GM18519 (cell line): ENCODE measurements at regions not wholly inside any gene's neighbourhood (a gene's known extent, or its start where the extent isn't known, plus 50 kb on each side); places are given as distances from the start of the nearest gene placed in this dataset.
"Not testable (repeated sequence)": the region's sequence is repeated elsewhere in the genome, so short reads cannot be mapped to it uniquely, and the experiment has no call there.

Experiments used
- ATAC-seq: cut with Tn5 transposase; IDR thresholded peaks from one replicate; pipeline ENCODE4 v1.9.1; 2021; ENCODE audit warnings: mild to moderate bottlenecking, moderate library complexity; ENCODE audit not compliant: unreplicated experiment, low FRiP score

GRCh38 chr3:104397713-104398112 is 969.0 kb upstream of the ALCAM start:
- ATAC-seq, result no peak

- ATAC-seq, result no peak
These were observed 963.8 kb upstream of the ALCAM start for GRCh38 chr3:104402902-104403301.

DNA sequence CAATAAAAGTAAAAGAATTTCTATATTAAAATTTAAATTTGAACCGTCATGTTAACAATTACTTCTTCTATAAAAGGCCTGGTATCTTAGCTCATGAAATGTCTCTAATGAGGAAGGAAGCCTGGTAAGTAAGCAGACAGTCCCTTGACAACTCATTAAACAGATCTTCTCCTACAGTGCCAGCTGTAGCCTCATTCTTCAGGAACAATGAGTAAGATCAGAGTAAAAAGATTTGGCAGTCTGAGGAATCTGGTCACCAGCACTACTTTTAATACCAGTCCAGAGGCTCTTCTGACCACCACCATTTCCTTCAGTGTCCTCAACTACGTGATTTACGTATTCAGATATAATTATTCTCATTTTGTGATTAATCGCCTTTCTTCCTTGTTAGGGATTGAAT is 955.0 kb upstream of the ALCAM start:
- ATAC-seq, result no peak

- no peak for ATAC-seq
These were observed 953.8 kb upstream of the ALCAM start for GRCh38 chr3:104412608-104413580.

DNA sequence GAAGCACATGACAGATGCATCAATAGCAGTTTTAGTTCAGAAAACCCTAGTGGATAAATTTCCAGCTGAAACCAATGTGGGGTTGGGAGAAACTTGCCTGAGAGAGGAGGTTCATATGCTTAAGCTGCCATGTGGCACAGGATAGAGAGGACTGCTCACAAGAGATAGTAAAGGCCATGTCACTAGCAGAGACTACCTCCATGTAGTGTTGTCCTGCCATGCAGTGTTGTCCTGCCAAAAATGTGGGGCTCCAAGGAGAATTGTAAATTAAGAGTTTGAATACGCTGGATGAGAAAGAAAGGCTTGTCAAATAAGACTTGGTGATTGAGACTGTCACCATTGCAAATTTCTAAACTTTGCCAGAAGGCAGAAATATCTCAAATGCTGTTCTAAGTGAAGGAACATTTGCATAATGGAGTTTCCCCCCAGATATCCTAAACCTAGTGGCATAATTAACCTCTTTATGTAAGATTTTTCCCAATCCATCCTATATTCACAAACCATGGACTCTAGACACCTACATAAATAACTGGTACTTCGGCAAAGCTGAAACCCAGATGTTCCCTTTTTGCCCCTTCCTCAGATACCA is 938.3 kb upstream of the ALCAM start:
- ATAC-seq, result no peak

- no peak for ATAC-seq
These were observed 937.0 kb upstream of the ALCAM start for GRCh38 chr3:104429727-104430126.

DNA sequence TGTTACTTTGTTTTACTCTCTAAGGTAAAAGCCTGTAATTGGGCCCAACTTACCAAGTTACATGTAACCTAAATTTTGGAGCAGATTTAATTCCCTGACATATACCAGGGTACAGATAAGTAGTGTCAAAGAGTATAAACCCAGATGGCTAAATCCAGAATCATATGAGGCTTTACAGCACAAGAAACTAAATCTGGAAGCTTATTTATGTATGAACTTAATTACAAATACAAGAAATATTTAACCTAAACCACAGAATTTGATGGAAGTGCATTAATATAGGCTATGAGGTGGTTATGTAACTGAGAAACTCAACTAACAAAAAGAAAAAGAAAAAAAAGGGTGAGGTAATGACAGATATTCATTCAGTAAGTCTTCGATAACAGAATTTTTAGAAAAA is 930.2 kb upstream of the ALCAM start:
- no peak for ATAC-seq

DNA sequence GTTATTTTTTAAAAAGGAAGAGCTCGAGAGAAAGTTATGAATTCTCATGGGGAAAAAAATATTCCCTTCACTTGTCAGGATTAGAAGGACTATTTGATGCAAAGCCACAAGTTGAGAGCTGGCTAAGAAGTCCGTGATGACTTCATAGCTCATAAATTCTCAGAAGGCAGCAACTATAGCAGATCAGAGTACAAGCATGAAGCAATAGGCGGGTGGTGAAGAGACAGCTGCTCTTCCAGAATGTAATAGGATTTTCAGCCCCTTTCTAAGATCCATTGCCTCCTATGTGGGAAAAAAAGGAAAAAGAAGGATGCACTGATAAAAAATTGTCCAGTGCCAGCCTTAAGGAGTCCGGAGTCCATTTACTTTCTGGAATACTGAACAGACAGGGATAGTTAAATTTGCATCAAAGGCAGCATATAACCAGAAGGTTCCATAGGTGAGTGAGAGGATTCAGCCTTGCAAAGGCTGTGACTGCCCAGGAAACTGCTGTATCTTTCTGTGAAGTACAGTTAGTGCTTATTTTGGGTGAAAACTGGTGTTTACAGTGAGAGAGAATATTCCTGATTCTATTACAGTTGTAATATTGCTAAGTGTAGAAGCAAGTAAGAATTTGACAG is 929.5 kb upstream of the ALCAM start:
- no peak for ATAC-seq

DNA sequence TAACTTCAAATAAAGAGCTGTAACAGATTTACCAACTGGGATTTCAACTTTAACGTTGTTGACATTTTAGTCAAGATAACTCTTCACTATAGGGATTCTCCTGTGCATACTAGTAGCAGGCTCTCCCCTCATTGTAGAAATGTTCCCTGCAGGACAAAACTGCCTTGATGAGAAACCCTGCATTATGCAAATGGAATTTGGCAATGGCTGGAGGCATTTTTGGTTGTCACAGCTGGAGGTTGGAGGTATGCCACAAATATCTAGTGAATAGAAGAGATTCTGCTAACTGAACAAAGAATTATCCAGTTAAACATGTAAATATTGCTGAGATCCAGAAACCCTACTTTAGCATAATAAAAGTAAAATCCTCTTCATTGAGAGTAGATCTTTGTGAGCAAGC is 928.8 kb upstream of the ALCAM start:
- ATAC-seq, result no peak

DNA sequence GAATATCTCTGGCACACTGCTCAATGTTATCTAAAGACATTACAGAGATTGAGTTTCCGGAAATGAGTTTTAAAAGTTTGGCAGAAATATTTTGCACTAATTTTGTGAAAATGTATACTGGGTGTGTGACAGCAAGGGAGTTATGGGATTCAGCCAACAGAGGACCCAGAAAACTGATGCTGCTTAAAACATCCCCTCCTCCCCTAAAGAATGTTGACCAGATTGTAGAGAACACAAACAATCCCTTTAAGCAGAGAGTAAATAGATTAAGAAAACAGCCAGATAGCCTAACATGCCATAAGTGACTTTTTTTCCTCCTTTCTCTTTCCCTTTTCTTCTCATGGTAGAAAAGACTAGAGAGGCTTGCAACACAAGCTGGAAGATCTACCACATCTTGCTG is 928.0 kb upstream of the ALCAM start:
- no peak for ATAC-seq

DNA sequence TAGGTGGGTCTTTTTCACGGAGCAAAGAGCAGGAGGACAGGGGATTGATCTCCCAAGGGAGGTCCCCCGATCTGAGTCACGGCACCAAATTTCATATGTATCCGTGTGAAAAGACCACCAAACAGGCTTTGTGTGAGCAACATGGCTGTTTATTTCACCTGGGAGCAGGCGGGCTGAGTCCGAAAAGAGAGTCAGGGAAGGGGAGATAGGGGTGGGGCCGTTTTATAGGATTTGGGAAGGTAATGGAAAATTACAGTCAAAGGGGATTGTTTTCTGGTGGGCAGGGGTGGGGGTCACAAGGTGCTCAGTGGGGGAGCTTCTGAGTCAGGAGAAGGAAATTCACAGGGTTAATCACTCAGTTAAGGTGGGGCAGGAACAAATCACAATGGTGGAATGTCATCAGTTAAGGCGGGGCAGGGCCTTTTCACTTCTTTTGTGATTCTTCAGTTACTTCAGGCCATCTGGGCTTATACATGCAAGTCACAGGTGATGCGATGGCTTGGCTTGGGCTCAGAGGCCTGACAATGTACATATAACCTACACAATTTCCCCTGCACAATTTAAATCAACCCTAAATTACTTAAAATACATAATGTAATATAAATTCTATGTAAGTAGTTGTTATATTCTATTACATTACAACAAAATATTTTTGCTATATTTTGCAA is 921.3 kb upstream of the ALCAM start:
- not testable (repeated sequence) for ATAC-seq

DNA sequence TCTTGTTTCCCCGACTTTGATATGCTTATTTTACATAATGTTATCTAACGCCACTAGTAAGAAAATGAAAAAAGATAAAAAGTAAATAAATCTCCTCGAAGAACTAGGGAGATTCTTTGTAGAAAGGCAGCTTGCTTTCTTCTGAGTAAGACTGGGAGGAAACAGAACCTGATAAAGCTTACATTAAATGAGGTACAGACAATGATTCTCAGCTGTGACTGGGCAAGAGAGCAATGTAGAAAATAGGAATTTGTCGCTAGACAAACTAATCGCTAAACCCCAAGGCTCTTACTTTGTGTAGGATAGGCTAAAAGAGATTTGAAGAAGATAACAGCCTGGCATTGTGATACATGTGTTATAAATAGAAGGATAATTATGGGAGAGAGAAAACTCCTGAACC is 919.0 kb upstream of the ALCAM start:
- no peak for ATAC-seq

DNA sequence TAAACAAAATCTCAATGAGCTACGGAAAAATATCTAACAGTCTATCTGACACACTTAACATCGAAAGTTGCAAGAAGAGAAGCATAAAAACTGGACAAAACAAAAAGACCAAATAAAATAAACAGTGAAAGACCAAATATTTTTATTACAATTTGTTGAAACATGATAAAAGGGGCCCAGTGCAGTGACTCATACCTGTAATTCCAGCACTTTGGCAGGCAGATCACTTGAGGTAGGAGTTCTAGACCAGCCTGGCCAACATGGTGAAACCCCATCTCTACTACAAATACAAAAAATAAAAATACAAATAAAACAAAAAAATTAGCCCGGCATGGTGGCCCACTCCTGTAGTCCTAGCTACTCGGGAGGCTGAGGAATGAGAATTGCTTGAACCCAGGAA is 914.0 kb upstream of the ALCAM start:
- no peak for ATAC-seq

GRCh38 chr3:104458657-104459056 is 908.1 kb upstream of the ALCAM start:
- no peak for ATAC-seq

- no peak for ATAC-seq
These were observed 906.0 kb upstream of the ALCAM start for GRCh38 chr3:104460477-104461406.

DNA sequence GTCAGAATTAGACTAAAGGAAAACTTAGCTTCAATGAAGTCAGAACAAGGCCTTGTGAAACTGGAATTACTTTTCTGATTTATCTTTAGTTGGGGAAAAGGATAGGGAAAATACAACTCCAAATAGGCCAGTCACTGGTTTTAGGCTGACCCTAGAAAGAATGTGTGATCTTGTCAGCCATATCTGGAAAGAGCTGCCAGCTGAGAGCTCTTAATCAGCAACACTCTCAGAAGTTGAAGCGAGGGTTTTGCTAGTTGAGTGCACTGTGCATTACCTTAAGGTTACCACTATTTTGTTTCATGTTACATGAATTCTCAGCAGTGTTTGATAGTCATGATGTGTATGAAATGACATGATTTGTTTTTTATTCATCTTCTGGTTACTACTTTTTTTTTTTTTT is 905.3 kb upstream of the ALCAM start:
- no peak for ATAC-seq

DNA sequence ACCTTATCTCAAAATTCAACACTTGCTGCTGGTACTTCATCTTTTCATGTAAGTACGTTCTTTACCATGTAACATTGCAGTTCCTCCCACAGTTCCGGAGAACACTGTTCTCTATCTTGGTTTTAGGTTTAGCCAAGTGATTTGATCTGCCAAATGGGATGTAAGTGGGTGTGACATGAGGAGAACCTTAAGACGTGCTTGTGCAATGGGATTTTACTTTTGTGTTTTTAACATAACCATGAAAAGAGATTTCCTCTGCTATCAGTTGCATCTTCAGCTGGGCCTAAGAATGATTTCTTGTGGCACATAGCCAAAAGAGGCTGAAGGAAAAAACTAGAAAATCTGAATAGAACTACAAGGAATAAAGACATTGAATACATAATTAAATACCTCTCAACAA is 894.5 kb upstream of the ALCAM start:
- ATAC-seq, result no peak

DNA sequence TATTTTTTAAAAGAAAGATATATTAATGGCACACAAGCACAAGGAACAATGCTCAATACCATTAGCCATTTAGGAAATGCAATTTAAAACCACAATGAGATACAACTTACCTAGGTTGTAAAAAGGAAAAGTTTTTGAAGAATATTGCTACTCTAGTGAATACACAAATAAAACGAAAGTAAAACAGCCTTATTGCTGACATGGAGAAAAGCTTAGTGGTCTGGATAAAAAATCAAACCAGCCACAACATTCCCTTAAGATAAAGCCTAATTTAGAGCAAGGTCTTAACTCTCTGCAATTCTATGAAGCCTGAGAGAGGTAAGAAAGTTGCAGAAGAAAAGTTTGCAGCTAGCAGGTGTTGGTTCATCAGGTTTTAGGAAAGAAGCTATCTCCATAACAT is 892.7 kb upstream of the ALCAM start:
- ATAC-seq, result no peak

DNA sequence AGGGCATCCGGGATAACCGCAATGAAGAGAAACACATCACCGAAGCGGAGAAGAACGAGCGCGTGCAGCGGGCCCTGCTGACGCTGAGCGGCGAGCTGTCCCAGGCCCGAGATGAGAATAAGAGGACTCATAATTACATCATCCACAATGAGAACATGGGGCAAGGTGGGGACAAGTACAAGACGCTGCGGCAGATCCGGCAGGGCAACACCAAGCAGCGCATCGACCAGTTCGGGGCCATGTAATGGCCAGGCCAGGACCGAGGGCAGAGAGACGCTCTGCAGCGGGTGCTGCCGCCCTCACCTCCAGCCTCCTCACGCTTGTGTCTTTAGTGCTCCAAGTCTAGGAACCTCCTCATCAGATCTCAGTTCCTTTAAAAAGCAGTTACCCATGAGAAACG is 863.7 kb upstream of the ALCAM start:
- no peak for ATAC-seq
